HCT116 (cell line): ENCODE measurements at regions not wholly inside any gene's neighbourhood (a gene's known extent, or its start where the extent isn't known, plus 50 kb on each side); places are given as distances from the start of the nearest gene placed in this dataset.

ENCODE experiments used
- ATAC-seq: fragments of 200-7000 bp; cut with Tn5 transposase; 2 replicates; pipeline ENCODE4 v1.9.1; 2020; ENCODE audit warnings: mild to moderate bottlenecking, moderate library complexity
- BruUV-seq: library from RNA; stranded (reverse); fragments of 400-500 nt; replicated peaks from 2 replicates; lab custom pipeline; 2021; lab: Mats Ljungman, UMichigan
- CTCF ChIA-PET: fragments of 300-600 bp; sonication (Branson Sonifier 250); formaldehyde crosslinking; loops from one replicate; lab custom pipeline; 2021; ENCODE audit warnings: antibody characterized with exemption; lab: Charles Lee
- POLR2A ChIA-PET: fragments of 300-600, 350-600 bp; sonication (Branson Sonifier 250); formaldehyde crosslinking; loops from one replicate; lab custom pipeline; 2021; ENCODE audit warnings: antibody characterized with exemption; lab: Charles Lee
- RAD21 ChIA-PET, 2 experiments: fragments of 300-600 bp; sonication (Branson Sonifier 250); formaldehyde crosslinking; loops; one replicate each; lab custom pipeline; 2023; ENCODE audit warnings: low total read pairs in 2 of 2; ENCODE audit not compliant: uncharacterized antibody in 2 of 2, unreplicated experiment in 2 of 2, low non-redundant PET in 1 of 2; lab: Charles Lee
- DNase-seq: peaks from one replicate; pipeline ENCODE4 v3.0.0-alpha.2; 2010; ENCODE audit warnings: low read depth, low spot score
- H2AFZ ChIP-seq: fragments of 200-600 bp; shearing (Covaris generic), sonication (generic); 2 replicates; pipeline ENCODE4 v1.6.1; 2017; ENCODE audit warnings: low read depth, mixed run types, mixed read lengths, antibody characterized with exemption, low read length; ENCODE audit not compliant: poor library complexity, severe bottlenecking
- H3K27ac ChIP-seq: 2 replicates; pipeline ENCODE4 v1.5.1; 2012; ENCODE audit warnings: low read depth, low read length
- H3K27me3 ChIP-seq: fragments of 200-600 bp; sonication (generic); 2 replicates; pipeline ENCODE4 v1.6.1; 2016; ENCODE audit warnings: mixed run types, low read length, mixed read lengths; ENCODE audit not compliant: insufficient read depth
- H3K36me3 ChIP-seq, 2 experiments: fragments of 200-500 bp in 1 of 2; fragments of 200-600 bp in 1 of 2; sonication (Bioruptor generic) in 1 of 2; sonication (generic) in 1 of 2; 2 replicates each; pipeline versions ENCODE4 v1.5.1 to v1.6.1; 2014 to 2016; ENCODE audit warnings: low read length in 2 of 2, inconsistent platforms in 1 of 2, mixed read lengths in 1 of 2, mixed run types in 1 of 2; ENCODE audit not compliant: insufficient read depth in 2 of 2, control insufficient read depth in 1 of 2
- H3K4me1 ChIP-seq, 2 experiments: fragments of 200-600 bp in 1 of 2; sonication (generic) in 1 of 2; 2 replicates each; pipeline versions ENCODE4 v1.5.1 to v1.6.1; 2012 to 2017; ENCODE audit warnings: low read length in 2 of 2, inconsistent platforms in 1 of 2, mild to moderate bottlenecking in 1 of 2, mixed read lengths in 1 of 2, mixed run types in 1 of 2, moderate library complexity in 1 of 2; ENCODE audit not compliant: insufficient read depth in 2 of 2, control insufficient read depth in 1 of 2
- H3K4me2 ChIP-seq: fragments of 200-600 bp; sonication (generic); 2 replicates; pipeline ENCODE4 v1.6.1; 2017; ENCODE audit warnings: mixed run types, low read length, mixed read lengths
- H3K4me3 ChIP-seq, 2 experiments: fragments of 200-600 bp in 1 of 2; sonication (generic) in 1 of 2; replicated peaks in 1 of 2; 2 replicates each; pipeline ENCODE4 v1.5.1; 2011 to 2016; ENCODE audit warnings: low read length in 2 of 2, control low read depth in 1 of 2, low read depth in 1 of 2, mild to moderate bottlenecking in 1 of 2, mixed read lengths in 1 of 2, mixed run types in 1 of 2
- H3K79me2 ChIP-seq: fragments of 200-600 bp; sonication (generic); 2 replicates; pipeline ENCODE4 v1.6.1; 2017; ENCODE audit warnings: mild to moderate bottlenecking, mixed run types, low read length, moderate library complexity, mixed read lengths; ENCODE audit not compliant: insufficient read depth
- H3K9ac ChIP-seq: fragments of 200-600 bp; sonication (generic); 2 replicates; pipeline ENCODE4 v1.6.1; 2016; ENCODE audit warnings: low read length, mixed read lengths
- H3K9me2 ChIP-seq: fragments of 200-600 bp; sonication (generic), shearing (Covaris generic); 2 replicates; pipeline ENCODE4 v1.6.1; 2017; ENCODE audit warnings: mixed run types, mild to moderate bottlenecking, moderate library complexity; ENCODE audit not compliant: insufficient read depth
- H3K9me3 ChIP-seq, 2 experiments: fragments of 200-500 bp in 1 of 2; fragments of 200-600 bp in 1 of 2; sonication (Bioruptor generic) in 1 of 2; sonication (generic) in 1 of 2; 2 replicates each; pipeline ENCODE4 v1.6.1; 2014 to 2017; ENCODE audit warnings: low read length in 2 of 2, mixed read lengths in 2 of 2, inconsistent platforms in 1 of 2, low read depth in 1 of 2, mild to moderate bottlenecking in 1 of 2, mixed run types in 1 of 2, moderate library complexity in 1 of 2; ENCODE audit not compliant: control insufficient read depth in 1 of 2, insufficient read depth in 1 of 2
- H4K20me1 ChIP-seq: fragments of 200-600 bp; sonication (generic), shearing (Covaris generic); 2 replicates; pipeline ENCODE4 v1.6.1; 2017; ENCODE audit warnings: mixed run types, mild to moderate bottlenecking, moderate library complexity; ENCODE audit not compliant: insufficient read depth
- EGR1 ChIP-seq: IDR thresholded peaks from 2 replicates; pipeline ENCODE4 v1.6.1; 2012; ENCODE audit warnings: low read depth
- ELF1 ChIP-seq: IDR thresholded peaks from 2 replicates; pipeline ENCODE4 v1.6.1; 2012; ENCODE audit warnings: low read depth, borderline replicate concordance
- EZH2 ChIP-seq: fragments of 200-600 bp; sonication (generic); IDR thresholded peaks from 2 replicates; pipeline ENCODE4 v1.6.1; 2017; ENCODE audit warnings: antibody characterized with exemption, mixed run types
- EZH2phosphoT487 ChIP-seq: fragments of 200-600 bp; IDR thresholded peaks from 2 replicates; pipeline ENCODE4 v1.6.1; 2018; ENCODE audit warnings: antibody characterized with exemption, borderline replicate concordance
- FOSL1 ChIP-seq: IDR thresholded peaks from 2 replicates; pipeline ENCODE4 v1.6.1; 2012; ENCODE audit warnings: low read depth
- POLR2A ChIP-seq: IDR thresholded peaks from 2 replicates; pipeline ENCODE4 v1.7.0; 2011; ENCODE audit warnings: borderline replicate concordance; ENCODE audit not compliant: insufficient read depth, insufficient read length; ENCODE audit errors: extremely low read depth
- RAD21 ChIP-seq: IDR thresholded peaks from 2 replicates; pipeline ENCODE4 v1.6.1; 2012; ENCODE audit warnings: low read depth, mild to moderate bottlenecking
- YY1 ChIP-seq: IDR thresholded peaks from 2 replicates; pipeline ENCODE4 v1.6.1; 2011; ENCODE audit warnings: low read length, low read depth, moderate library complexity, mild to moderate bottlenecking; ENCODE audit not compliant: insufficient replicate concordance; ENCODE audit errors: extremely low read depth
- ZFX ChIP-seq: fragments of 450-650 bp; IDR thresholded peaks from 2 replicates; pipeline ENCODE4 v1.6.1; 2017
- ZNF274 ChIP-seq: fragments of 200-500 bp; sonication (Bioruptor generic); IDR thresholded peaks from 2 replicates; pipeline ENCODE4 v1.6.1; 2014; ENCODE audit warnings: mild to moderate bottlenecking, low read depth, low read length, inconsistent platforms
- intact Hi-C: fragments of 100-400 bp; cut with micrococcal nuclease; formaldehyde crosslinking; loops from 2 replicates; pipeline ENCODE4 v1.10.0; 2022
- TF ChIP-seq, protein P1 (sequence below): IDR thresholded peaks from 2 replicates; pipeline ENCODE4 v1.6.1; 2012; ENCODE audit warnings: low read depth

DNA sequence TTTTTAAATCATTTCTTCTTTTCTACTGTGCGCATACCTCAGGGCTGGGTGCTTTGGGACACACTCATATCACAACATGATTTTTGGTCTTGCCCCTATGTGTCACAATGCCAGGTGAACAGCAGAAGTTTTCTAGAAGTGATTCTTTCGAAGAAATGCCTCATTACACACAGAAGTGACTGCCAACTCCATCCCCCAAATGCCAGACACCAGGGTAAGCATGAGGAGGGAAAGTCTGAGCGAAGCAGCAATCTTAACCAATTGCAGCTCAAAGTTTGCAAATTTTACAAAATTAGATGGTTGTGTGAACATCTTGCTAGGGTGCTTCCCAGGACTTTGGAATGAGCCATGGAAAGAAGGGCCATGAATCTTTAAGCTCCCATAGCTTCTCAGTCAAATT, 87.3 kb upstream of the PLEKHA5 start:
- H3K4me3 ChIP-seq = no peak overlapping the region
- no peaks in the 10 kb centered on the region for H3K9me2 ChIP-seq
- ChIA-PET CTCF (no interaction called here), RAD21 (no interaction called here), POLR2A (no interaction called here)
- no peak overlapping the region for H3K9ac ChIP-seq
- H2AFZ ChIP-seq = no peak overlapping the region
- intact Hi-C loops = no loop called here
- no peak overlapping the region for H3K4me2 ChIP-seq
- TF ChIP-seq FOSL1 (no peak), ZFX (no peak), EZH2 (no peak), ELF1 (no peak), RAD21 (no peak), POLR2A (no peak), EGR1 (no peak), YY1 (no peak), EZH2phosphoT487 (no peak), ZNF274 (no peak)
- TF ChIP-seq, protein P1, sequence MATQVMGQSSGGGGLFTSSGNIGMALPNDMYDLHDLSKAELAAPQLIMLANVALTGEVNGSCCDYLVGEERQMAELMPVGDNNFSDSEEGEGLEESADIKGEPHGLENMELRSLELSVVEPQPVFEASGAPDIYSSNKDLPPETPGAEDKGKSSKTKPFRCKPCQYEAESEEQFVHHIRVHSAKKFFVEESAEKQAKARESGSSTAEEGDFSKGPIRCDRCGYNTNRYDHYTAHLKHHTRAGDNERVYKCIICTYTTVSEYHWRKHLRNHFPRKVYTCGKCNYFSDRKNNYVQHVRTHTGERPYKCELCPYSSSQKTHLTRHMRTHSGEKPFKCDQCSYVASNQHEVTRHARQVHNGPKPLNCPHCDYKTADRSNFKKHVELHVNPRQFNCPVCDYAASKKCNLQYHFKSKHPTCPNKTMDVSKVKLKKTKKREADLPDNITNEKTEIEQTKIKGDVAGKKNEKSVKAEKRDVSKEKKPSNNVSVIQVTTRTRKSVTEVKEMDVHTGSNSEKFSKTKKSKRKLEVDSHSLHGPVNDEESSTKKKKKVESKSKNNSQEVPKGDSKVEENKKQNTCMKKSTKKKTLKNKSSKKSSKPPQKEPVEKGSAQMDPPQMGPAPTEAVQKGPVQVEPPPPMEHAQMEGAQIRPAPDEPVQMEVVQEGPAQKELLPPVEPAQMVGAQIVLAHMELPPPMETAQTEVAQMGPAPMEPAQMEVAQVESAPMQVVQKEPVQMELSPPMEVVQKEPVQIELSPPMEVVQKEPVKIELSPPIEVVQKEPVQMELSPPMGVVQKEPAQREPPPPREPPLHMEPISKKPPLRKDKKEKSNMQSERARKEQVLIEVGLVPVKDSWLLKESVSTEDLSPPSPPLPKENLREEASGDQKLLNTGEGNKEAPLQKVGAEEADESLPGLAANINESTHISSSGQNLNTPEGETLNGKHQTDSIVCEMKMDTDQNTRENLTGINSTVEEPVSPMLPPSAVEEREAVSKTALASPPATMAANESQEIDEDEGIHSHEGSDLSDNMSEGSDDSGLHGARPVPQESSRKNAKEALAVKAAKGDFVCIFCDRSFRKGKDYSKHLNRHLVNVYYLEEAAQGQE = no peak
- DNase-seq = no peak
- H3K4me1 ChIP-seq = no peaks in the 10 kb centered on the region
- H3K27me3 ChIP-seq = no peaks in the 10 kb centered on the region
- H3K36me3 ChIP-seq = no peaks in the 10 kb centered on the region
- H4K20me1 ChIP-seq = no peaks in the 10 kb centered on the region
- no TSS peak for BruUV-seq
- no peak overlapping the region for H3K27ac ChIP-seq
- H3K9me3 ChIP-seq = no peaks in the 10 kb centered on the region
- H3K79me2 ChIP-seq = no peaks in the 10 kb centered on the region
- ATAC-seq = no peak
